Testis (tissue), 2 donors: ENCODE measurements at regions not wholly inside any gene's neighbourhood (a gene's known extent, or its start where the extent isn't known, plus 50 kb on each side); places are given as distances from the start of the nearest gene placed in this dataset.

Experiments used
- DNase-seq: peaks from one replicate; pipeline ENCODE4 v3.0.0-alpha.2; 2019
- H3K27ac ChIP-seq, 2 donors: fragments of 200-600 bp; sonication (generic); one replicate each; pipeline ENCODE4 v1.5.1; 2019
- H3K27me3 ChIP-seq: fragments of 200-600 bp; sonication (generic); one replicate; pipeline ENCODE4 v1.5.1; 2019
- H3K36me3 ChIP-seq: fragments of 200-600 bp; sonication (generic); one replicate; pipeline ENCODE4 v1.5.1; 2017; ENCODE audit warnings: low read depth; ENCODE audit errors: missing control alignments
- H3K4me1 ChIP-seq: fragments of 200-600 bp; sonication (generic); one replicate; pipeline ENCODE4 v1.5.1; 2019
- H3K4me3 ChIP-seq, 2 donors: fragments of 200-600 bp; sonication (generic); one replicate each; pipeline ENCODE4 v1.5.1; 2017 to 2019
- H3K9me3 ChIP-seq: fragments of 200-600 bp; sonication (generic); one replicate; pipeline ENCODE4 v1.5.1; 2017
- CTCF ChIP-seq, 3 experiments: fragments of 450-650 bp in 2 of 3; fragments of 200-600 bp in 1 of 3; sonication (generic) in 1 of 3; IDR thresholded peaks; one replicate each; pipeline ENCODE4 v1.5.1; 2016 to 2019; ENCODE audit warnings: antibody characterized with exemption in 3 of 3, mild to moderate bottlenecking in 2 of 3, moderate library complexity in 1 of 3
- POLR2A ChIP-seq: fragments of 450-650 bp; IDR thresholded peaks from one replicate; pipeline ENCODE4 v1.6.1; 2017; ENCODE audit warnings: antibody characterized with exemption, mild to moderate bottlenecking, moderate library complexity
- WGBS, 2 donors: methylation state at CpG; one replicate each; pipeline ENCODE4 v1.1.5; 2018; 5-methylcytosine and 5-hydroxymethylcytosine counted together
- intact Hi-C: fragments of 100-400 bp; cut with DNase I; formaldehyde crosslinking; loops from one replicate; pipeline ENCODE4 v1.15.1; 2023; ENCODE audit warnings: low total_unique reads

- intact Hi-C loops: no loop called here
- TF ChIP-seq CTCF (IDR thresholded peaks at IDR 0.05) (no peak), POLR2A (no peak)
- 61 to 74% methylated on average over 4 of the region's 4 CpGs for WGBS, 2 donors
- Histone ChIP-seq H3K27ac (no peak overlapping the region), H3K27me3 (no peaks in the 10 kb centered on the region), H3K36me3 (no peaks in the 10 kb centered on the region), H3K9me3 (no peaks in the 10 kb centered on the region), H3K4me1 (peaks cover 3% of the 10 kb centered on the region), H3K4me3 (no peak overlapping the region)
- no peak for DNase-seq
Measured at GRCh38 chr2:47226132-47226922, 50.0 kb upstream of the CALM2 start.
